IMR-90 (cell line): ENCODE measurements at regions not wholly inside any gene's neighbourhood (a gene's known extent, or its start where the extent isn't known, plus 50 kb on each side); places are given as distances from the start of the nearest gene placed in this dataset.

Source experiments
- CTCF ChIP-seq: conservative IDR thresholded peaks from 2 replicates; pipeline ENCODE4 v1.5.1; 2012; ENCODE audit warnings: mild to moderate bottlenecking, low read depth, low read length, improper control_type of control experiment
- MAZ ChIP-seq: IDR thresholded peaks from 2 replicates; pipeline ENCODE4 v1.6.1; 2012; ENCODE audit warnings: low read depth, mild to moderate bottlenecking, low read length, improper control_type of control experiment, moderate library complexity, borderline replicate concordance
- POLR2A ChIP-seq: IDR thresholded peaks from 2 replicates; pipeline ENCODE4 v1.6.1; 2012; ENCODE audit warnings: mild to moderate bottlenecking, low read depth, low read length
- RAD21 ChIP-seq: IDR thresholded peaks from 2 replicates; pipeline ENCODE4 v1.6.1; 2012; ENCODE audit warnings: low read length, improper control_type of control experiment
- SMC3 ChIP-seq: fragments of 150-350 bp; IDR thresholded peaks from 2 replicates; pipeline ENCODE4 v1.6.1; 2016; ENCODE audit warnings: low read depth, mild to moderate bottlenecking, antibody characterized with exemption, low read length, moderate library complexity
- USF2 ChIP-seq: fragments of 150-350 bp; IDR thresholded peaks from 2 replicates; pipeline ENCODE4 v1.6.1; 2017; ENCODE audit warnings: mild to moderate bottlenecking, antibody characterized with exemption, low read length, low read depth

- TF ChIP-seq POLR2A: no peak
- no peak for TF ChIP-seq CTCF
- no peak for TF ChIP-seq MAZ
- TF ChIP-seq SMC3: no peak
- no peak for TF ChIP-seq RAD21
- no peak for TF ChIP-seq USF2
These were observed 146.0 kb upstream of the NAMPT start for GRCh38 chr7:106430535-106431455.
